MCF 10A (cell line): ENCODE measurements at regions not wholly inside any gene's neighbourhood (a gene's known extent, or its start where the extent isn't known, plus 50 kb on each side); places are given as distances from the start of the nearest gene placed in this dataset.

Experiments
- BruUV-seq: library from RNA; stranded (reverse); fragments of 400-500 nt; replicated peaks from 2 replicates; lab custom pipeline; 2021; lab: Mats Ljungman, UMichigan
- CTCF ChIA-PET: fragments of 300-600 bp; sonication (Branson Sonifier 250); formaldehyde crosslinking; extraction: SDS; loops from one replicate; lab custom pipeline; 2021; ENCODE audit warnings: antibody characterized with exemption, inconsistent platforms; lab: Yijun Ruan, JAX
- POLR2A ChIA-PET: fragments of 300-600, 350-650 bp; sonication (Branson Sonifier 250); formaldehyde crosslinking; extraction: SDS; loops from one replicate; lab custom pipeline; 2020; ENCODE audit warnings: antibody characterized with exemption, inconsistent platforms; lab: Yijun Ruan, JAX
- DNase-seq: peaks from one replicate; pipeline ENCODE4 v3.0.0-alpha.2; 2018; ENCODE audit not compliant: unreplicated experiment
- H3K27ac Mint-ChIP-seq: one replicate; pipeline ENCODE4 v1.8.0; 2022; ENCODE audit warnings: mild to moderate bottlenecking, low read depth, mixed read lengths; ENCODE audit not compliant: unreplicated experiment
- H3K27me3 Mint-ChIP-seq: one replicate; pipeline ENCODE4 v1.8.0; 2022; ENCODE audit warnings: mixed read lengths; ENCODE audit not compliant: insufficient read depth, unreplicated experiment
- H3K36me3 Mint-ChIP-seq: one replicate; pipeline ENCODE4 v1.8.0; 2022; ENCODE audit warnings: mild to moderate bottlenecking, moderate library complexity, mixed read lengths; ENCODE audit not compliant: insufficient read depth, unreplicated experiment
- H3K4me1 Mint-ChIP-seq: one replicate; pipeline ENCODE4 v1.8.0; 2022; ENCODE audit warnings: mixed read lengths; ENCODE audit not compliant: insufficient read depth, unreplicated experiment
- H3K4me3 Mint-ChIP-seq: one replicate; pipeline ENCODE4 v1.8.0; 2022; ENCODE audit warnings: mild to moderate bottlenecking, moderate library complexity, mixed read lengths; ENCODE audit not compliant: unreplicated experiment
- H3K9me3 Mint-ChIP-seq: one replicate; pipeline ENCODE4 v1.8.0; 2022; ENCODE audit warnings: mixed read lengths; ENCODE audit not compliant: unreplicated experiment
- CTCF ChIP-seq: fragments of 200-600 bp; IDR thresholded peaks from one replicate; pipeline ENCODE4 v1.8.0; 2022; ENCODE audit warnings: antibody characterized with exemption, mild to moderate bottlenecking; ENCODE audit not compliant: unreplicated experiment
- intact Hi-C: fragments of 100-400 bp; cut with micrococcal nuclease; formaldehyde crosslinking; loops from 2 replicates; pipeline ENCODE4 v1.14.1; 2022

GRCh38 chr16:73565925-73566324, 518.0 kb upstream of the ZFHX3 start:
- no peaks in the 10 kb centered on the region for H3K9me3 Mint-ChIP-seq
- no peak overlapping the region for H3K27ac Mint-ChIP-seq
- no peaks in the 10 kb centered on the region for H3K4me1 Mint-ChIP-seq
- no peak for DNase-seq
- H3K27me3 Mint-ChIP-seq: peaks cover 91% of the 10 kb centered on the region
- no peak overlapping the region for H3K4me3 Mint-ChIP-seq
- H3K36me3 Mint-ChIP-seq: no peaks in the 10 kb centered on the region
- no TSS peak for BruUV-seq
- TF ChIP-seq CTCF: no peak
- ChIA-PET POLR2A (no interaction called here), CTCF (interaction anchor here (0.7 to 8.0 kb wide), 9 partner anchors 293 to 1325 kb away, joined by 3 to 112 read pairs (median 4); no protein-coding TSS in a partner anchor)
- intact Hi-C loops: loop anchor here (1.0 to 5.0 kb wide), 5 partner anchors 312 to 1064 kb away; no protein-coding TSS in a partner anchor

DNA sequence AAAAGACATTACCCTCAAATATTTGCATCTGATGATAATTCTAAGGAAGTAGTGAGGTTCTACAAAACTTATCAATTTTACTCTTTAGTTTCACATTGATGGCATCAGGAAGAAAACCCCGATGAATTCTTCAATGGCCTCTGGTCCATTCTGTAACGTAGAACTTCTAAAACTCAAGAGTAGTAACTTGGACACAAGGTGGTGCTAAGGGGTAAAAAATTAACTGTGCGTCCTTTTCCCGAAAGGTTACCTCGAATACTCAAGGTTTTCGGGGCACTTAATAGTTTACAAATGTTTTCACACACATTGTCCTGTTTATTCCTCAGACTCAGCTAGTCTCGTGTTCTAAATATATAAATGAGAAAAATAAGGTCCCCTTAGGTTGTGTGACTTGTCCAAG, 517.3 kb upstream of the ZFHX3 start:
- peak; percentile 43 for DNase-seq
- intact Hi-C loops: loop anchor here (1.0 to 5.0 kb wide), 5 partner anchors 313 to 1063 kb away; no protein-coding TSS in a partner anchor
- peaks cover 94% of the 10 kb centered on the region for H3K27me3 Mint-ChIP-seq
- H3K9me3 Mint-ChIP-seq: no peaks in the 10 kb centered on the region
- no peak overlapping the region for H3K4me3 Mint-ChIP-seq
- TF ChIP-seq CTCF: peak; percentile 43
- no peaks in the 10 kb centered on the region for H3K36me3 Mint-ChIP-seq
- POLR2A ChIA-PET: no interaction called here
- BruUV-seq: no TSS peak
- CTCF ChIA-PET: interaction anchor here (0.6 to 8.0 kb wide), 14 partner anchors 9 to 1895 kb away, joined by 3 to 112 read pairs (median 4); no protein-coding TSS in a partner anchor
- H3K4me1 Mint-ChIP-seq: no peaks in the 10 kb centered on the region
- no peak overlapping the region for H3K27ac Mint-ChIP-seq

DNA sequence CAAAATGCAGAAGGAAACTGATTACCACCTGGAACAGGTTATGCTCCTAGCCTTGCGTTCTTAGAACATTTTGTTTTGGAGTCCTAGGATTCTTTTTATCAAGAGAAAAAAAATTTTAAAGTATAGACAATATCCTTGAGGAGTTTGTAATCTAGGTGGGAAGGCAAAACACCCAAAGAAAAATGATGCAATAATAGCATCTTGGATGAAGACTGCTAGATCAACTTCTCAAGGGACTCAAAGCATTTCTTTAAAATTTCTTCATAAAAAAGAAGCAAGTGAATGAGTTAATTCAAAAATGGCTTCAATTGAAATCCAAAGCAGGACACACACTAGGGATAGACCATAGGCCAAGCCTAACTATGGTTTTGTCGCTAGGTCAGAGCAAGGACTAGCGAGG, 515.8 kb upstream of the ZFHX3 start:
- POLR2A ChIA-PET: no interaction called here
- Mint-ChIP-seq H3K4me3 (no peak overlapping the region), H3K4me1 (no peaks in the 10 kb centered on the region), H3K27ac (no peak overlapping the region), H3K36me3 (no peaks in the 10 kb centered on the region), H3K9me3 (no peaks in the 10 kb centered on the region), H3K27me3 (peaks cover 90% of the 10 kb centered on the region)
- DNase-seq: no peak
- TF ChIP-seq CTCF: no peak
- BruUV-seq: no TSS peak
- CTCF ChIA-PET: interaction anchor here (0.6 to 8.0 kb wide), 3 partner anchors 305 to 384 kb away, joined by 4 to 112 read pairs (median 5); no protein-coding TSS in a partner anchor
- intact Hi-C loops: no loop called here

DNA sequence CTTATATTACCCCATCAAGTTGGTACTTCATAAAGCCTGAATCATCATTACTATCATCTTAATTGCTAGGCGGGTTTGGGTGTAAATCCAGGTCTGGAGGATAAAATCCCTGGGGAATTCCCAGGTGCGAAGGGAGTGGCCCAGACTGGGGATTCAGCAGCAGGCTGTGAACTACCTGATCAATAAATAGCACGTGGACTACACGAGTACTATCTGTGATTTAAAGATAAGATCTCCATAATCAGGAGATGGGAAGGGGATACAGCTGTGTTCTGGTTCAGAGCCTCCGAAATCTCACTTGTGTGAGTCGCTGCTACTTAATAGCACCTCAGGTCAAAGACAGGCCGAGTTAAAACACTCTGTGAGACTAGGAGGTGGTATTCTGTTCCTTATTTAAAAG, 512.6 kb upstream of the ZFHX3 start:
- H3K27me3 Mint-ChIP-seq: peaks cover 61% of the 10 kb centered on the region
- POLR2A ChIA-PET: no interaction called here
- intact Hi-C loops: no loop called here
- H3K27ac Mint-ChIP-seq: no peak overlapping the region
- no peaks in the 10 kb centered on the region for H3K36me3 Mint-ChIP-seq
- no peaks in the 10 kb centered on the region for H3K4me1 Mint-ChIP-seq
- H3K4me3 Mint-ChIP-seq: no peak overlapping the region
- no peaks in the 10 kb centered on the region for H3K9me3 Mint-ChIP-seq
- CTCF ChIA-PET: interaction anchor here (1.5 kb wide), 1 partner anchor 319 kb away, joined by 3 read pairs; no protein-coding TSS in a partner anchor
- DNase-seq: no peak
- TF ChIP-seq CTCF: no peak
- BruUV-seq: no TSS peak
